Thymus (tissue), 11 donors: ENCODE measurements at regions not wholly inside any gene's neighbourhood (a gene's known extent, or its start where the extent isn't known, plus 50 kb on each side); places are given as distances from the start of the nearest gene placed in this dataset.

Source experiments
- DNase-seq, 9 donors: peaks; one replicate each; pipeline ENCODE4 v3.0.0-alpha.2; 2013; ENCODE audit warnings: low spot score in 9 of 9, low read depth in 6 of 9, missing footprints in 1 of 9
- H3K27ac ChIP-seq, 2 donors: one replicate each; pipeline ENCODE4 v1.5.1; 2013; ENCODE audit warnings: control low read depth in 1 of 2, low read depth in 1 of 2, low read length in 1 of 2, mild to moderate bottlenecking in 1 of 2, moderate library complexity in 1 of 2
- H3K27me3 ChIP-seq, 2 donors: one replicate each; pipeline ENCODE4 v1.5.1; 2013; ENCODE audit warnings: low read length in 1 of 2; ENCODE audit not compliant: control insufficient read depth in 2 of 2, insufficient read depth in 1 of 2
- H3K36me3 ChIP-seq, 2 donors: one replicate each; pipeline ENCODE4 v1.5.1; 2013; ENCODE audit warnings: low read length in 1 of 2, mild to moderate bottlenecking in 1 of 2, moderate library complexity in 1 of 2; ENCODE audit not compliant: control insufficient read depth in 2 of 2, insufficient read depth in 2 of 2
- H3K4me1 ChIP-seq, 2 donors: one replicate each; pipeline ENCODE4 v1.5.1; 2013; ENCODE audit warnings: low read length in 2 of 2; ENCODE audit not compliant: control insufficient read depth in 2 of 2, insufficient read depth in 2 of 2
- H3K4me3 ChIP-seq, 2 donors: one replicate each; pipeline ENCODE4 v1.5.1; 2013; ENCODE audit warnings: low read length in 2 of 2, control low read depth in 1 of 2, mild to moderate bottlenecking in 1 of 2
- H3K9me3 ChIP-seq, 2 donors: one replicate each; pipeline ENCODE4 v1.5.1; 2013; ENCODE audit warnings: low read length in 1 of 2, mild to moderate bottlenecking in 1 of 2; ENCODE audit not compliant: control insufficient read depth in 2 of 2, insufficient read depth in 1 of 2
- WGBS: extraction: QIAGEN DNeasy Blood & Tissue Kit; methylation state at CpG from one replicate; pipeline ENCODE4 v1.1.7; 2013; 5-methylcytosine and 5-hydroxymethylcytosine counted together
- donor health status: healthy.

DNA sequence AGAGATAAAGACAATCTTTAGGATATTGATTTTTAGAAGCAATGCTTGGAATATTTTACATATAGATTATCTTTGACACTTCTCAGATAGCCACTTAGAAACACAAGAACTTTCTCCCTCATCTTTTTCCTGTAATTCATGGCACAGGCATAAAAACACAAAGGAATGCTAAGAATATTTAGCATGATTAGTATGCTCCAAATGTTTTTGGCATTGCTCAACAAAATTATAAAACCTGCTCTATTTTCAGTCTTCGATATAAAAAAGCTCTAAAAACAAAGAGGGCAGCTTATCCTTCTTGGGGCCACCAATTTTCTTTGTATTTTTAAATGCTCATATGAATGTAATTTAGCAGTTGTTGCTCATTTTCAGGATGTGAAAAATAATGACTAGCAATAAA, 90.8 kb downstream of the RAD51AP2 start:
- no peaks in the 10 kb centered on the region for H3K36me3 ChIP-seq
- H3K27ac ChIP-seq = no peak overlapping the region
- 92% methylated on average over 1 of the region's 1 CpG for WGBS
- H3K4me1 ChIP-seq = no peaks in the 10 kb centered on the region
- H3K4me3 ChIP-seq = no peak overlapping the region
- H3K27me3 ChIP-seq = no peaks in the 10 kb centered on the region
- no peaks in the 10 kb centered on the region for H3K9me3 ChIP-seq
- DNase-seq = no peak

DNA sequence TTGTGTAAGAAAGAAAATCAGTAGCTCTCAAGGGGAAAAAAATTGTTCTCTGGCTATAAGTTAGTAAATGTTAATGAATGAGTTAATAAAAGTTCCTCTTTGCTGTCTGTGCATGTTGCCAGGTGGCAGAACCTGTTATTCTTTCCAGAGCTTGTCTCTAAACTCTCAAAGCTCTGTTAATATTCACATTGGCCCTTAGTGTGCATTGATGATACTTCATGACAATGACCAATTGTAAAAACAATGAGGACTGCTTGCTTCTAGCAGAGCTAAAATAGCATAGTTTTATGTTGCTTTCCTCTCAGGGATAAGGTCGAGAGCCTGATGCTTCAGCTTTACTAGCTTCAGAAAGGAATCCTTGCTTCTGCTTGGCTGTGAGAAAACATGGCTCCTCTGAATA, 91.5 kb downstream of the RAD51AP2 start:
- DNase-seq = no peak
- Histone ChIP-seq H3K36me3 (no peaks in the 10 kb centered on the region), H3K9me3 (no peaks in the 10 kb centered on the region), H3K4me3 (no peak overlapping the region), H3K27ac (no peak overlapping the region), H3K27me3 (no peaks in the 10 kb centered on the region), H3K4me1 (no peaks in the 10 kb centered on the region)
- 75% methylated on average over 1 of the region's 1 CpG for WGBS

DNA sequence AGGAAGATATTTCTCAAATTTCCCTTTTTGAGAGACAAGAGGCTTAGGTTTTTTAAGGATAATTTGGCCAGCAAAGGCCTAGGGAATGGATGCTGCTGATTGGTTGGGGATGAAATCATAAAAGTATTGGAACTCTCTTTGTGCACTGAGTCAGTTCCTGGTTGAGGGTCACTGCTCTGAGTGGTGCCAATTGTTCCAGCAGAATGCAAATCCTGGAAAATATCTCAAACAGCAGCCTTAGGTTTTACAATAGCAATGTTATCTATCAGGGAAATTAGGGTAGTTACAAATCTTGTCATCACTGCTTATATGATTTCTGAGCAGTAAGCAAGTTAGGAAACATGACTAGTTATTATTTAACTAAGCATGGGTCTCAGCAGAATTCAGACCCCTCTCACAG, 96.2 kb downstream of the RAD51AP2 start:
- H3K36me3 ChIP-seq = no peaks in the 10 kb centered on the region
- H3K4me3 ChIP-seq = no peak overlapping the region
- no peaks in the 10 kb centered on the region for H3K27me3 ChIP-seq
- no peaks in the 10 kb centered on the region for H3K9me3 ChIP-seq
- no peak overlapping the region for H3K27ac ChIP-seq
- no peaks in the 10 kb centered on the region for H3K4me1 ChIP-seq
- no peak for DNase-seq

DNA sequence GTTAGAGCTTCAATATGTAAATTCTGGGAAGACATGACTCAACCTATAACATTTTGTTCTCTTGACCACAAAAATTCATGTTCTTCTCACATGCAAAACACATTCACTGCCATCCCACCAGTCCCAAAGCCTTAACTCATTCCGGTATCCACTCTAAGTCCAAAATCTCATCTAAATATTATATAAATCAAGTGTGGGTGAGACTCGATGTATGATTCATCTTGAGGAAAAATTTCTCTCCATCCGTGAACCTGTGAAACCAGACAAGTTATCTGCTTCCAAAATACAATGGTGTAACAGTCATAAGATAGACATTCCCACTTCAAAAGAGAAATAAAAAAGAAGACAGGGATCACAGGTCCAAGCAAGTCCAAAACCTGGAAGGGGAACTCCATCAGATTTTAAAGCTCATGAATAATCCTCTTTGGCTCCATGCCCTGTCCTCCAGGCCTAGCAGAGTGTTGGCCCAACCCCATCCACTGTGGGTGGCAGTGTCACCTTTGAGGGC, 101.3 kb downstream of the RAD51AP2 start:
- DNase-seq = peak in 1 of 9 donors; percentile 4
- Histone ChIP-seq H3K9me3 (no peaks in the 10 kb centered on the region), H3K4me1 (no peaks in the 10 kb centered on the region), H3K27ac (peak overlapping the region in 1 of 2 donors; percentile 15), H3K36me3 (no peaks in the 10 kb centered on the region), H3K4me3 (no peak overlapping the region), H3K27me3 (no peaks in the 10 kb centered on the region)
- WGBS = 92% methylated on average over 3 of the region's 3 CpGs

DNA sequence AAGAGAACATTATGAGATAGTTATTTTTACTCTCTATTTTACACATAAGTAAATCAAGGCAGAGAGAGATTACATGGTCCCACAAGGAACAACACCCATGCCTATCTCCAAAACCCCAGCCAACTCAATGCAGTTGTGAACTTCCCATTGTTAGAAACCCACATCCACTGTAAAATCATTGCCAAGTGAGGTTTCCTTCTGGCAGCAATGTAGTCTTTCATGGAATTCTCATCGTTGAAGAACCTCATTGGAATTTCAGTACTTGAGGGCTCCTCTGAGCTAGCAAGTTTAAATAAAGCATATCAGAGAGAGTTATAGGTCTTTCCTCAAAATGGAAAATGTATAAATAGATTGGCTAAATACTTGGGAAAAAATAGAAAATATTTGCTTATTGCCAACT, 105.2 kb downstream of the RAD51AP2 start:
- Histone ChIP-seq H3K4me3 (no peak overlapping the region), H3K36me3 (no peaks in the 10 kb centered on the region), H3K9me3 (no peaks in the 10 kb centered on the region), H3K4me1 (no peaks in the 10 kb centered on the region), H3K27ac (no peak overlapping the region), H3K27me3 (no peaks in the 10 kb centered on the region)
- DNase-seq = no peak
- 87% methylated on average over 1 of the region's 1 CpG for WGBS

DNA sequence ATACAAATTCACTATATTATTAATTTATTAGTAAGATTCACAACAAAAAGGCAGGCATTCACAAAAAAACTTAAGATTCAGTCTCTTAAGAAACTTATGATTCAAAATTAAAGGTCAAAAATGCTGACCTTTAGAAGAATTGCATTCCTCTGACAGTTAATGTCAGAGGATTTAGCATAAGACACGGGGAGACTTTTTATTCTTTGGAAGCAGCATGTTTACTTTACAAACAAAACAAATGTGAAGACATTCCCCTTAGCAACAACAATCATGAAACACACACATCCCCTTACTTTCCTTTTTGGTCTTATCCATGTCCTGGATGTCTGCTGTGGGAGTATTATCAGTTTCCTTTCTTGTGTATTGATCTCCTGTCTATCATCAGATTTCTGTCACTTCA, 117.1 kb downstream of the RAD51AP2 start:
- no peak for DNase-seq
- 59% methylated on average over 1 of the region's 1 CpG for WGBS
- no peaks in the 10 kb centered on the region for H3K27me3 ChIP-seq
- H3K4me3 ChIP-seq = no peak overlapping the region
- no peaks in the 10 kb centered on the region for H3K9me3 ChIP-seq
- H3K27ac ChIP-seq = no peak overlapping the region
- H3K36me3 ChIP-seq = no peaks in the 10 kb centered on the region
- H3K4me1 ChIP-seq = no peaks in the 10 kb centered on the region

DNA sequence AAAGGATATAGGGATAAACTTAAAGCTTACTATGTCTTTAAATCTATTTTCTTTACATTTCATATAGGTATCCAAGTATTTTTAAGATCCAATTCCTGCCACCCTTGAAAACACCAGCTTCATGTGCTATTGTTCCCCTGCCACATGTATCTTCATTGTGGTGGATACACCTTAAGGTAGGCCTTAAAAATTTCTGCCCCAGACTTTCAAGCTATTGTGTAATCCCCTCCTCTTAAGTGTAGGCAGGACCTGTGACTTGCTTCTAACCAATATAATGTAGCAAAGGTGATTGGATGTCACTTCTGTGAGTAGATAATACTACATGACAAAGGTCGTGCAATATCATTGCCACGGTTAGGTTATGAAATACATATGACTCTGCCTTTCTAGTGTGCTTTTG, 119.5 kb downstream of the RAD51AP2 start:
- H3K27ac ChIP-seq = no peak overlapping the region
- WGBS = 96% methylated on average over 2 of the region's 2 CpGs
- no peak for DNase-seq

DNA sequence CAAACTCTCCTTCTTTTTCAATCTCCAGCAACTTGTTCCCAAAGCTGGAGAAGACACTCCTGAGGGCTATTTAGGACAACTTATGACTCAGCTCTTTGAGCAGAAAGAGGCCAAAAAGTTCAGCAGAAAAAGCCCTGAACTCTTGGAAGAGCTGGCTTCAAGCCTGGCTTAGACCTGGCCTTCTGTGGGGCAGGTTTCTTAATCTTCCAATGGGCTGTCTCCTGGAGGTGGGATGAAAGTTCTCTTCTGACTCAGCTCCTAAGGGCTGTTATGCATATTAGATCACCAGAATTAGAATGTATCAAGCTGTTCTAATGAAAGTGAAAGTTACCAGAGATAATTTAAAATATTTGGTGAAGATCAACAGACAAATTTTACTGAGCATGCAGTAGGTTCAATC, 129.4 kb downstream of the RAD51AP2 start:
- Histone ChIP-seq H3K4me3 (no peak overlapping the region), H3K4me1 (no peaks in the 10 kb centered on the region), H3K27ac (no peak overlapping the region), H3K9me3 (no peaks in the 10 kb centered on the region), H3K36me3 (no peaks in the 10 kb centered on the region), H3K27me3 (no peaks in the 10 kb centered on the region)
- DNase-seq = no peak

More for the DNA sequence above, 119.5 kb downstream of the RAD51AP2 start:
- H3K27me3 ChIP-seq = no peaks in the 10 kb centered on the region
- H3K4me1 ChIP-seq = no peaks in the 10 kb centered on the region
- no peaks in the 10 kb centered on the region for H3K9me3 ChIP-seq
- H3K4me3 ChIP-seq = no peak overlapping the region
- H3K36me3 ChIP-seq = no peaks in the 10 kb centered on the region

DNA sequence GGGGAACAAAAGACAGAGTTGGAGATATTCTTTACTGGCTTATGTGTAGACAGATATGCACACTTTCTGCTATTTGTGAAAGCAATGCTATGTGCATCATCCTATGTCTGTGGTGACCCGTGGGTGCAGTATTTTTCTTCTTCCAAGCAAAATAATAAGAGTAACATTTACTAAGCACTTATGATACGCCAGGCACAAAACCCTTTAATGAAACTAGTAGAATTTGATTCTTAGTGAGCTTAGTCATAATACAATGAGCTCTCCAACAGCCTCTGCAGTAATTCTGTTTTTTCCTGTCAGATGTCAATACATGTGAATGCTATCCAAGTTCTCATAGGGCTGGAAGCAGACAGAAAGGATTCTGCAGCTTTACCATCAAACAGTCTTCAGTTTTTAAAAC, 130.6 kb downstream of the RAD51AP2 start:
- 82% methylated on average over 2 of the region's 2 CpGs for WGBS

DNA sequence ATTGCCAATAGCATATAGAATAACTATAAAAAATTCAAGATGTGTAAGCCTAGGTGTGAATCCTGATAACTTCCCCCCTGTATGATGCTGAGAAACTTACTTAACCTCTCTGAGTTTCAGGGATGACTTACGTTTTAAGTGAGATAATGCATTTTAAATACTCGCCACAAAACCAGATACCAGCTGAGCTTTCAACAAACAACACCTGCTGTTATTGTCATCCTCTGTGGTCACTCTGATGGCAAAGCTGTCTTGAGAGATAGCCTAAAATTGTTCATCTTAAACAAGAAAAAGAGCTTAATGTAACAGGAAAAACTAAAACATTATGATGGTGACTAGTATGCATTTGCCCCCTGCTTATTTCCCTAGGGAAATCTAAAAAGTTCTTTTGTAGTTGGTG, 131.5 kb downstream of the RAD51AP2 start:
- no peak overlapping the region for H3K27ac ChIP-seq
- no peak overlapping the region for H3K4me3 ChIP-seq
- no peaks in the 10 kb centered on the region for H3K4me1 ChIP-seq
- no peaks in the 10 kb centered on the region for H3K9me3 ChIP-seq
- no peak for DNase-seq
- H3K36me3 ChIP-seq = no peaks in the 10 kb centered on the region
- H3K27me3 ChIP-seq = no peaks in the 10 kb centered on the region
- WGBS = 94% methylated on average over 2 of the region's 2 CpGs

More for the DNA sequence above, 130.6 kb downstream of the RAD51AP2 start:
- Histone ChIP-seq H3K4me1 (no peaks in the 10 kb centered on the region), H3K36me3 (no peaks in the 10 kb centered on the region), H3K27ac (no peak overlapping the region), H3K4me3 (no peak overlapping the region), H3K9me3 (no peaks in the 10 kb centered on the region), H3K27me3 (no peaks in the 10 kb centered on the region)
- no peak for DNase-seq
